Uterus (tissue), 2 donors: ENCODE measurements at regions not wholly inside any gene's neighbourhood (a gene's known extent, or its start where the extent isn't known, plus 50 kb on each side); places are given as distances from the start of the nearest gene placed in this dataset.

Experiments
- POLR2A ChIP-seq, 2 donors: fragments of 450-650 bp; IDR thresholded peaks; one replicate each; pipeline ENCODE4 v1.6.1; 2016; ENCODE audit warnings: antibody characterized with exemption in 2 of 2, mild to moderate bottlenecking in 1 of 2, moderate library complexity in 1 of 2
- TF ChIP-seq, protein P1 (sequence below), 4 experiments: fragments of 200-600 bp in 2 of 4; fragments of 450-650 bp in 2 of 4; sonication (generic) in 2 of 4; IDR thresholded peaks; one replicate each; pipeline ENCODE4 v1.5.1; 2016 to 2019; ENCODE audit warnings: antibody characterized with exemption in 4 of 4, mild to moderate bottlenecking in 2 of 4, moderate library complexity in 1 of 4

DNA sequence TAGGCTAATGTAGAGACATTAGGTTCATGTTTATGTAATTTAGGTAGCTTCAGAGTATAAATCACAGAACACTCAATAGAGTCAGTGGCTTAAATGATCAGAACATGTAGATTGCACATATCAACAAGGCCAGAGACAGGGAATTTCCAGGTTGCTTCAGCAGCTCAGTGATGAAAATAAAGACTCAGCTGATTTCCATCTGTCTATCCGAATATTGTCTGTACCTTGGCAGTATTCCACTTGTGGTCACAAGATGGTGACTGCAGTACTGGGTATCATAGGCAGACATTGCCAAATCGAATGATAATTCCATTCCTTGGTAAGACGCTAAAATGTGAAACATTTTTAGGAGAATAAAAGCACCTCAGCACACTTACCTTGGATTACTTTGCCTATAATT, 702.2 kb downstream of the MAT2B start:
- no peak for TF ChIP-seq POLR2A (IDR thresholded peaks at IDR 0.05)
- TF ChIP-seq, protein P1, sequence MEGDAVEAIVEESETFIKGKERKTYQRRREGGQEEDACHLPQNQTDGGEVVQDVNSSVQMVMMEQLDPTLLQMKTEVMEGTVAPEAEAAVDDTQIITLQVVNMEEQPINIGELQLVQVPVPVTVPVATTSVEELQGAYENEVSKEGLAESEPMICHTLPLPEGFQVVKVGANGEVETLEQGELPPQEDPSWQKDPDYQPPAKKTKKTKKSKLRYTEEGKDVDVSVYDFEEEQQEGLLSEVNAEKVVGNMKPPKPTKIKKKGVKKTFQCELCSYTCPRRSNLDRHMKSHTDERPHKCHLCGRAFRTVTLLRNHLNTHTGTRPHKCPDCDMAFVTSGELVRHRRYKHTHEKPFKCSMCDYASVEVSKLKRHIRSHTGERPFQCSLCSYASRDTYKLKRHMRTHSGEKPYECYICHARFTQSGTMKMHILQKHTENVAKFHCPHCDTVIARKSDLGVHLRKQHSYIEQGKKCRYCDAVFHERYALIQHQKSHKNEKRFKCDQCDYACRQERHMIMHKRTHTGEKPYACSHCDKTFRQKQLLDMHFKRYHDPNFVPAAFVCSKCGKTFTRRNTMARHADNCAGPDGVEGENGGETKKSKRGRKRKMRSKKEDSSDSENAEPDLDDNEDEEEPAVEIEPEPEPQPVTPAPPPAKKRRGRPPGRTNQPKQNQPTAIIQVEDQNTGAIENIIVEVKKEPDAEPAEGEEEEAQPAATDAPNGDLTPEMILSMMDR (IDR thresholded peaks at IDR 0.05): no peak
